HEK293T (cell line): ENCODE measurements at regions not wholly inside any gene's neighbourhood (a gene's known extent, or its start where the extent isn't known, plus 50 kb on each side); places are given as distances from the start of the nearest gene placed in this dataset.

Source experiments
- CTCF ChIA-PET: fragments of 350-600 bp; formaldehyde crosslinking; extraction: SDS; loops from one replicate; lab custom pipeline; 2021; ENCODE audit warnings: antibody characterized with exemption, inconsistent platforms; lab: Yijun Ruan, JAX
- POLR2A ChIA-PET: fragments of 350-600 bp; formaldehyde crosslinking; extraction: SDS; loops from one replicate; lab custom pipeline; 2020; ENCODE audit warnings: antibody characterized with exemption, inconsistent platforms; lab: Yijun Ruan, JAX
- DNase-seq: peaks from one replicate; pipeline ENCODE4 v3.0.0; 2012; ENCODE audit warnings: mixed read lengths; ENCODE audit errors: extremely low spot score
- ARNT ChIP-seq: fragments of 450-650 bp; IDR thresholded peaks from 2 replicates; pipeline ENCODE4 v1.6.1; 2017; ENCODE audit warnings: mild to moderate bottlenecking
- BHLHE40 ChIP-seq: fragments of 450-650 bp; IDR thresholded peaks from 2 replicates; pipeline ENCODE4 v1.6.1; 2016; ENCODE audit warnings: mild to moderate bottlenecking, moderate library complexity, borderline replicate concordance
- CTBP1 ChIP-seq: fragments of 450-650 bp; IDR thresholded peaks from 2 replicates; pipeline ENCODE4 v1.6.1; 2016; ENCODE audit warnings: borderline replicate concordance
- ELF4 ChIP-seq: fragments of 450-650 bp; IDR thresholded peaks from 2 replicates; pipeline ENCODE4 v1.6.1; 2017; ENCODE audit warnings: antibody characterized with exemption
- FOXA1 ChIP-seq: fragments of 450-650 bp; IDR thresholded peaks from 2 replicates; pipeline ENCODE4 v1.6.1; 2016; ENCODE audit warnings: mild to moderate bottlenecking
- FOXK2 ChIP-seq: fragments of 450-650 bp; IDR thresholded peaks from 2 replicates; pipeline ENCODE4 v1.6.1; 2016; ENCODE audit warnings: mild to moderate bottlenecking
- FOXM1 ChIP-seq: fragments of 450-650 bp; IDR thresholded peaks from 2 replicates; pipeline ENCODE4 v1.6.1; 2017; ENCODE audit warnings: mild to moderate bottlenecking, borderline replicate concordance
- HDGF ChIP-seq: fragments of 450-650 bp; IDR thresholded peaks from 2 replicates; pipeline ENCODE4 v1.6.1; 2017; ENCODE audit warnings: antibody characterized with exemption, borderline replicate concordance
- L3MBTL2 ChIP-seq: fragments of 450-650 bp; conservative IDR thresholded peaks from 2 replicates; pipeline ENCODE4 v1.6.1; 2016; ENCODE audit warnings: mild to moderate bottlenecking
- LEF1 ChIP-seq: fragments of 450-650 bp; IDR thresholded peaks from 2 replicates; pipeline ENCODE4 v1.6.1; 2017; ENCODE audit warnings: mild to moderate bottlenecking, borderline replicate concordance
- NFRKB ChIP-seq: fragments of 450-650 bp; IDR thresholded peaks from 2 replicates; pipeline ENCODE4 v1.6.1; 2016; ENCODE audit warnings: mild to moderate bottlenecking, moderate library complexity
- PKNOX1 ChIP-seq: fragments of 450-650 bp; IDR thresholded peaks from 2 replicates; pipeline ENCODE4 v1.6.1; 2016
- SP1 ChIP-seq: fragments of 450-650 bp; IDR thresholded peaks from 2 replicates; pipeline ENCODE4 v1.6.1; 2017
- SUZ12 ChIP-seq: fragments of 450-650 bp; IDR thresholded peaks from 2 replicates; pipeline ENCODE4 v1.6.1; 2016; ENCODE audit warnings: mild to moderate bottlenecking
- TARDBP ChIP-seq: fragments of 450-650 bp; IDR thresholded peaks from 2 replicates; pipeline ENCODE4 v1.6.1; 2016
- ZNF384 ChIP-seq: fragments of 450-650 bp; IDR thresholded peaks from 2 replicates; pipeline ENCODE4 v1.6.1; 2016

- TF ChIP-seq SP1 (no peak), CTBP1 (no peak), ZNF384 (no peak), ELF4 (no peak), HDGF (no peak), FOXA1 (no peak), BHLHE40 (no peak), SUZ12 (no peak), PKNOX1 (no peak), NFRKB (no peak), ARNT (no peak), FOXK2 (no peak), FOXM1 (no peak), LEF1 (no peak), TARDBP (no peak), L3MBTL2 (no peak)
- ChIA-PET POLR2A (no interaction called here), CTCF (no interaction called here)
- DNase-seq = no peak
These were observed 566.8 kb upstream of the B3GALT2 start for GRCh38 chr1:193753038-193753756.

GRCh38 chr1:193749868-193750267 lies 563.5 kb upstream of the B3GALT2 start:
- no peak for DNase-seq
- TF ChIP-seq FOXA1 (no peak), L3MBTL2 (no peak), FOXK2 (no peak), PKNOX1 (no peak), LEF1 (no peak), FOXM1 (no peak)
- CTCF ChIA-PET = no interaction called here
- POLR2A ChIA-PET = no interaction called here

- ChIA-PET POLR2A (no interaction called here), CTCF (no interaction called here)
- no peak for DNase-seq
- no peak for TF ChIP-seq FOXK2
- no peak for TF ChIP-seq NFRKB
- no peak for TF ChIP-seq FOXM1
- no peak for TF ChIP-seq CTBP1
- TF ChIP-seq PKNOX1 = no peak
- TF ChIP-seq SP1 = no peak
- no peak for TF ChIP-seq ZNF384
- no peak for TF ChIP-seq ELF4
- no peak for TF ChIP-seq BHLHE40
- TF ChIP-seq FOXA1 = no peak
- TF ChIP-seq SUZ12 = no peak
- TF ChIP-seq TARDBP = no peak
- TF ChIP-seq HDGF = no peak
- TF ChIP-seq L3MBTL2 = no peak
- TF ChIP-seq LEF1 = no peak
- TF ChIP-seq ARNT = no peak
These were observed 561.2 kb upstream of the B3GALT2 start for GRCh38 chr1:193747579-193747978.

- no peak for DNase-seq
- TF ChIP-seq PKNOX1 (no peak), L3MBTL2 (no peak), ARNT (no peak), ZNF384 (no peak), FOXM1 (no peak), FOXA1 (no peak), SUZ12 (no peak), SP1 (no peak), FOXK2 (no peak), NFRKB (no peak), ELF4 (no peak)
- POLR2A ChIA-PET = no interaction called here
- CTCF ChIA-PET = no interaction called here
These were observed 554.8 kb upstream of the B3GALT2 start for GRCh38 chr1:193741228-193741627.

GRCh38 chr1:193740762-193741161 lies 554.3 kb upstream of the B3GALT2 start:
- TF ChIP-seq ZNF384 (no peak), BHLHE40 (no peak), L3MBTL2 (no peak), SP1 (no peak), FOXK2 (no peak), SUZ12 (no peak), LEF1 (no peak), FOXM1 (no peak), ARNT (no peak), HDGF (no peak), ELF4 (no peak), PKNOX1 (no peak), TARDBP (no peak), FOXA1 (no peak), CTBP1 (no peak), NFRKB (no peak)
- CTCF ChIA-PET = no interaction called here
- no peak for DNase-seq
- POLR2A ChIA-PET = no interaction called here
